ENCODE measurements at regions not wholly inside any gene's neighbourhood (a gene's known extent, or its start where the extent isn't known, plus 50 kb on each side); places are given as distances from the start of the nearest gene placed in this dataset.
"Not testable (repeated sequence)": the region's sequence is repeated elsewhere in the genome, so short reads cannot be mapped to it uniquely, and the experiment has no call there.

GRCh38 chr9:88880199-88880598, 111.1 kb upstream of the S1PR3 start:
- Mint-ChIP-seq H3K27ac (no peak overlapping the region), H3K27me3 (peaks cover 17% of the 10 kb centered on the region), H3K9me3 (peaks cover 11 to 17% of the 10 kb centered on the region in 2 donors), H3K4me3 (no peak overlapping the region), H3K4me1 (peaks cover 12% of the 10 kb centered on the region)
- no peak for DNase-seq
- no peak for ATAC-seq

GRCh38 chr9:88884291-88884690, 107.0 kb upstream of the S1PR3 start:
- ATAC-seq, H3K4me3 Mint-ChIP-seq, H3K27ac Mint-ChIP-seq, DNase-seq: not testable (repeated sequence)
- Mint-ChIP-seq H3K27me3 (peaks cover 30% of the 10 kb centered on the region), H3K4me1 (peaks cover 13% of the 10 kb centered on the region), H3K9me3 (peaks cover 11 to 25% of the 10 kb centered on the region in 2 donors)

GRCh38 chr9:88886762-88887161, 104.5 kb upstream of the S1PR3 start:
- ATAC-seq, H3K4me3 Mint-ChIP-seq: not testable (repeated sequence)
- H3K4me1 Mint-ChIP-seq: peaks cover 24% of the 10 kb centered on the region

GRCh38 chr9:88889386-88889785, 101.9 kb upstream of the S1PR3 start:
- Mint-ChIP-seq H3K4me3 (no peak overlapping the region), H3K27me3 (peaks cover 53% of the 10 kb centered on the region), H3K27ac (no peak overlapping the region), H3K9me3 (peaks cover 1 to 8% of the 10 kb centered on the region in 2 donors), H3K4me1 (peaks cover 20% of the 10 kb centered on the region)
- DNase-seq (no peak), ATAC-seq (no peak)

More at GRCh38 chr9:88886762-88887161, 104.5 kb upstream of the S1PR3 start:
- not testable (repeated sequence) for DNase-seq, H3K27ac Mint-ChIP-seq
- Mint-ChIP-seq H3K27me3 (peaks cover 39% of the 10 kb centered on the region), H3K9me3 (peaks cover 10 to 23% of the 10 kb centered on the region in 2 donors)

- H3K27me3 Mint-ChIP-seq: peaks cover 49% of the 10 kb centered on the region
- H3K4me1 Mint-ChIP-seq: peaks cover 12% of the 10 kb centered on the region
- no peak overlapping the region for H3K27ac Mint-ChIP-seq
- H3K9me3 Mint-ChIP-seq: peaks cover 0 to 8% of the 10 kb centered on the region in 2 donors
- DNase-seq (no peak), ATAC-seq (no peak)
- no peak overlapping the region for H3K4me3 Mint-ChIP-seq
These were observed 100.7 kb upstream of the S1PR3 start for GRCh38 chr9:88890546-88890945.

- no peak for DNase-seq
- no peak overlapping the region for H3K4me3 Mint-ChIP-seq
- ATAC-seq: no peak
- H3K27me3 Mint-ChIP-seq: peaks cover 44% of the 10 kb centered on the region
- H3K9me3 Mint-ChIP-seq: peaks cover 0 to 3% of the 10 kb centered on the region in 2 donors
- no peak overlapping the region for H3K27ac Mint-ChIP-seq
- peaks cover 12% of the 10 kb centered on the region for H3K4me1 Mint-ChIP-seq
These were observed 100.2 kb upstream of the S1PR3 start for GRCh38 chr9:88891040-88891439.

GRCh38 chr9:88892724-88893123, 98.5 kb upstream of the S1PR3 start:
- Mint-ChIP-seq H3K27ac (no peak overlapping the region), H3K4me1 (peaks cover 12% of the 10 kb centered on the region), H3K9me3 (no peaks in the 10 kb centered on the region), H3K4me3 (no peak overlapping the region), H3K27me3 (peaks cover 36% of the 10 kb centered on the region)
- DNase-seq: no peak
- no peak for ATAC-seq

- H3K9me3 Mint-ChIP-seq: no peaks in the 10 kb centered on the region
- DNase-seq (no peak), ATAC-seq (no peak)
- peaks cover 28% of the 10 kb centered on the region for H3K27me3 Mint-ChIP-seq
- H3K27ac Mint-ChIP-seq: no peak overlapping the region
- no peak overlapping the region for H3K4me3 Mint-ChIP-seq
- H3K4me1 Mint-ChIP-seq: no peaks in the 10 kb centered on the region
These were observed 94.2 kb upstream of the S1PR3 start for GRCh38 chr9:88897081-88897480.

GRCh38 chr9:88898039-88898720, 93.1 kb upstream of the S1PR3 start:
- no peak for ATAC-seq
- Mint-ChIP-seq H3K27me3 (peaks cover 21% of the 10 kb centered on the region), H3K9me3 (no peaks in the 10 kb centered on the region), H3K4me3 (no peak overlapping the region), H3K4me1 (no peaks in the 10 kb centered on the region), H3K27ac (no peak overlapping the region)
- DNase-seq: no peak

- no peak overlapping the region for H3K27ac Mint-ChIP-seq
- no peak for DNase-seq
These were observed 85.8 kb upstream of the S1PR3 start for GRCh38 chr9:88905506-88905905.

GRCh38 chr9:88915916-88916315, 75.4 kb upstream of the S1PR3 start:
- Mint-ChIP-seq H3K27me3 (peaks cover 43% of the 10 kb centered on the region), H3K27ac (no peak overlapping the region), H3K9me3 (peaks cover 18 to 29% of the 10 kb centered on the region in 2 donors), H3K4me1 (peaks cover 23% of the 10 kb centered on the region), H3K4me3 (no peak overlapping the region)
- DNase-seq (no peak), ATAC-seq (no peak)

More at GRCh38 chr9:88905506-88905905, 85.8 kb upstream of the S1PR3 start:
- Mint-ChIP-seq H3K27me3 (peaks cover 32% of the 10 kb centered on the region), H3K4me3 (no peak overlapping the region), H3K9me3 (peaks cover 10% of the 10 kb centered on the region in 2 donors), H3K4me1 (no peaks in the 10 kb centered on the region)
- no peak for ATAC-seq

GRCh38 chr9:88916894-88917293, 74.4 kb upstream of the S1PR3 start:
- Mint-ChIP-seq H3K9me3 (peaks cover 18 to 29% of the 10 kb centered on the region in 2 donors), H3K4me3 (no peak overlapping the region), H3K27me3 (peaks cover 43% of the 10 kb centered on the region), H3K4me1 (peaks cover 33% of the 10 kb centered on the region), H3K27ac (no peak overlapping the region)
- DNase-seq: no peak
- no peak for ATAC-seq

GRCh38 chr9:88917375-88917774, 73.9 kb upstream of the S1PR3 start:
- no peak overlapping the region for H3K4me3 Mint-ChIP-seq
- no peak overlapping the region for H3K27ac Mint-ChIP-seq
- H3K9me3 Mint-ChIP-seq: peaks cover 18 to 29% of the 10 kb centered on the region in 2 donors
- ATAC-seq (no peak), DNase-seq (no peak)
- H3K27me3 Mint-ChIP-seq: peaks cover 43% of the 10 kb centered on the region
- H3K4me1 Mint-ChIP-seq: peaks cover 38% of the 10 kb centered on the region

GRCh38 chr9:88918537-88918936, 72.7 kb upstream of the S1PR3 start:
- H3K4me3 Mint-ChIP-seq, H3K27ac Mint-ChIP-seq, DNase-seq, ATAC-seq: not testable (repeated sequence)
- H3K4me1 Mint-ChIP-seq: peaks cover 44% of the 10 kb centered on the region
- H3K27me3 Mint-ChIP-seq: peaks cover 37% of the 10 kb centered on the region
- H3K9me3 Mint-ChIP-seq: peaks cover 18 to 29% of the 10 kb centered on the region in 2 donors

- Mint-ChIP-seq H3K9me3 (peaks cover 18 to 29% of the 10 kb centered on the region in 2 donors), H3K4me1 (peaks cover 58% of the 10 kb centered on the region), H3K27me3 (peaks cover 39% of the 10 kb centered on the region), H3K27ac (no peak overlapping the region), H3K4me3 (no peak overlapping the region)
- ATAC-seq (no peak), DNase-seq (no peak)
These were observed 70.6 kb upstream of the S1PR3 start for GRCh38 chr9:88920645-88921044.

GRCh38 chr9:88922091-88922490, 69.2 kb upstream of the S1PR3 start:
- peak; percentile 60 to 68 for DNase-seq
- Mint-ChIP-seq H3K4me3 (no peak overlapping the region), H3K27me3 (peaks cover 47% of the 10 kb centered on the region), H3K4me1 (peaks cover 56% of the 10 kb centered on the region), H3K9me3 (peaks cover 18 to 26% of the 10 kb centered on the region in 2 donors), H3K27ac (no peak overlapping the region)
- peak; percentile 80 for ATAC-seq

Measured in stimulated activated naive CD8-positive, alpha-beta T cell treated with anti-CD3 and anti-CD28 coated beads, Interleukin-15, amount 100 ng/mL, for 72 hours (primary cell).